Neural cell (in vitro differentiated cells): ENCODE measurements at regions not wholly inside any gene's neighbourhood (a gene's known extent, or its start where the extent isn't known, plus 50 kb on each side); places are given as distances from the start of the nearest gene placed in this dataset.

Source experiments
- CTCF ChIP-seq: fragments of 450-650 bp; IDR thresholded peaks from 2 replicates; pipeline ENCODE4 v1.5.1; 2014; ENCODE audit warnings: antibody characterized with exemption, mild to moderate bottlenecking, moderate library complexity; ENCODE audit not compliant: poor library complexity, severe bottlenecking
- EP300 ChIP-seq: fragments of 450-650 bp; conservative IDR thresholded peaks from 2 replicates; pipeline ENCODE4 v1.6.1; 2014; ENCODE audit warnings: antibody characterized with exemption, mild to moderate bottlenecking, moderate library complexity; ENCODE audit not compliant: poor library complexity, severe bottlenecking
- TAF1 ChIP-seq: IDR thresholded peaks from 2 replicates; pipeline ENCODE4 v1.6.1; 2012; ENCODE audit warnings: low read depth

- TF ChIP-seq CTCF, result no peak
- no peak for TF ChIP-seq TAF1
- TF ChIP-seq EP300, result no peak
Observed at GRCh38 chr17:36740157-36740556, 138.8 kb downstream of the MRM1 start.
